Glutamatergic neuron (in vitro differentiated cells): ENCODE measurements at regions not wholly inside any gene's neighbourhood (a gene's known extent, or its start where the extent isn't known, plus 50 kb on each side); places are given as distances from the start of the nearest gene placed in this dataset.

Source experiments
- DNase-seq: peaks from one replicate; pipeline ENCODE4 v3.0.0; 2022
- H3K27ac Mint-ChIP-seq: one replicate; pipeline ENCODE4 v1.8.0; 2020; ENCODE audit warnings: mild to moderate bottlenecking, mixed read lengths, inconsistent platforms; ENCODE audit not compliant: unreplicated experiment
- H3K27me3 Mint-ChIP-seq: one replicate; pipeline ENCODE4 v1.8.0; 2020; ENCODE audit warnings: mild to moderate bottlenecking, moderate library complexity, mixed read lengths, inconsistent platforms; ENCODE audit not compliant: unreplicated experiment
- H3K36me3 Mint-ChIP-seq: one replicate; pipeline ENCODE4 v1.8.0; 2020; ENCODE audit warnings: mild to moderate bottlenecking, mixed read lengths, inconsistent platforms; ENCODE audit not compliant: unreplicated experiment
- H3K4me1 Mint-ChIP-seq: one replicate; pipeline ENCODE4 v1.8.0; 2020; ENCODE audit warnings: mild to moderate bottlenecking, low read depth, mixed read lengths, inconsistent platforms; ENCODE audit not compliant: unreplicated experiment
- H3K4me3 Mint-ChIP-seq: one replicate; pipeline ENCODE4 v1.8.0; 2020; ENCODE audit warnings: mild to moderate bottlenecking, mixed read lengths, inconsistent platforms; ENCODE audit not compliant: unreplicated experiment
- H3K9me3 Mint-ChIP-seq: one replicate; pipeline ENCODE4 v1.8.0; 2020; ENCODE audit warnings: mild to moderate bottlenecking, moderate library complexity, mixed read lengths, inconsistent platforms; ENCODE audit not compliant: unreplicated experiment
- CTCF ChIP-seq: fragments of 200-600 bp; sonication (generic); IDR thresholded peaks from one replicate; pipeline ENCODE4 v1.5.0; 2021; ENCODE audit not compliant: partially characterized antibody, unreplicated experiment

DNA sequence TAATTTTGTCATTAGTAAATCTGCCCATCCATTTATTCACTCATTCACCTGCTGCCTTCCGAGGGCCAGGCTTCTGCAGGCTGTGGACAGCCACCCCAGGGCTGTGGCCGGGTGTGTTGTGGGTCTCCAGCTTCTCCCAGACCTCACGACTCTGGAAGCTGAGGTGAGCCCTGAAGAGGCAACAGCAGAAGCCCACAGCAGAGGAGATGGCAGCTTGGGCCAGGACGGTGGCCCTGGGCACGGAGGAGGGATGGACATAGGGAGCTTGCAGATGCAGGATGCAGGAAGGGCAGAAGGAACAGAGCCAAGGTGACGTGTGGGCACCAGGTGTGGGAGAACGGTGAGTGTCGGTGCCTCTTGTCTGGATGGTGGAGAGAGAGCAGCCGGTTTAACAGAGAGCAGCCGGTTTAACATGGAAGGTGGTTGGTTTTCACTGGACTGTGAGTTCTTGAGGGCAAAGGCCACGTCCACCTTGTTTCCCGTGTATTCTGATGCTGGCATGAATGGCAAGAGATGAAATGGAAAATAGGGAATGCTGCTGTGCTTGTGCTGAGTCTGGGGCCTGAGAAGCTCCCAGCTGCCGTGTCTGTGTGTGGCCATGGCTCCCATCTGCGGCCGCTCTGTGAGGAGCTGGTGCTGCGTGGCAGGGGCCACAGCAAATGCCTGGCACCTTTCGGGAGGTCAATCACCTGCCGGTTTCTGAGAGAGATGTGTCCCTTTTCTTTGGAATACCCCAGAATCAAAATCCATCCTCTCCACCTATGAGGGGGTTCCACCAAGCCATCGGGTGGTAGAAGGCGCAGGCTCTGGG is 669.9 kb downstream of the BRD1 start:
- Mint-ChIP-seq H3K36me3 (peaks cover 19% of the 10 kb centered on the region), H3K27me3 (peaks cover 8% of the 10 kb centered on the region), H3K9me3 (peaks cover 23% of the 10 kb centered on the region), H3K4me3 (no peak overlapping the region), H3K27ac (no peak overlapping the region), H3K4me1 (no peaks in the 10 kb centered on the region)
- no peak for TF ChIP-seq CTCF
- DNase-seq: no peak

DNA sequence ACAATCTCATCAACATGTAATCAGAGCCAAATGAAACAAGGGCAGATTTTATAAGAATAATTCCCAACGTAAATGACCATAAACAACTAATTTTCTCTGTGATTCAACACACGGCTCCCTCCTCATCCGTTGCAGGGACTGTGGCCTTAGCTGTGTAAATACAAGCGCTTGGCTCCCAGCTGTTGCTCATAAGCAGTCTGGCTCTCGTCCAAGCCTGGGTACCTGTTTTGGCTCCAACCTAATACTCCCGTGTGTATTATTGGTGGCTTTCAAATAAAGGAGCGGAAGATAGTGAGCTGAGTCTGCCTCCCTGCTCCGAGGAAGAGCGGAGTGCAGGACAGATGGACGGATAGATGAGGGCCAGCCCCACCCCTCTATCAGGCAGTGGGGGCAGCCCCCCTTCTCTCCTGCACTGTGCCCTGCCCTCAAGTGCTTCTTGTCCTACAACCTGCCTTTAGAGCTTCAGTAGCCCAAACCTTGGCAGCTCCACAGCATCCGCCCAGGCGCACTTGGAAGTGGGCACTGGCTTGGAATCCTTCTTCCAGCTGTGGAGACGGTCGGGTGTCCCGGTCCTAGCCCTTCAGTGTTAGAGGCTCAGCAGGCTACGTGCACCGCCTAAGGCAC is 670.9 kb downstream of the BRD1 start:
- Mint-ChIP-seq H3K4me3 (no peak overlapping the region), H3K27me3 (peaks cover 4% of the 10 kb centered on the region), H3K27ac (no peak overlapping the region), H3K9me3 (peaks cover 18% of the 10 kb centered on the region), H3K4me1 (no peaks in the 10 kb centered on the region), H3K36me3 (peaks cover 14% of the 10 kb centered on the region)
- no peak for TF ChIP-seq CTCF
- DNase-seq: no peak

GRCh38 chr22:49155770-49156580 is 671.7 kb downstream of the BRD1 start:
- Mint-ChIP-seq H3K27ac (no peak overlapping the region), H3K9me3 (peaks cover 20% of the 10 kb centered on the region), H3K36me3 (peaks cover 14% of the 10 kb centered on the region), H3K4me1 (no peaks in the 10 kb centered on the region), H3K4me3 (no peak overlapping the region), H3K27me3 (peaks cover 6% of the 10 kb centered on the region)
- DNase-seq: no peak
- TF ChIP-seq CTCF: no peak

- no peak overlapping the region for H3K4me3 Mint-ChIP-seq
- H3K27me3 Mint-ChIP-seq: peaks cover 6% of the 10 kb centered on the region
- DNase-seq: no peak
These were observed 672.5 kb downstream of the BRD1 start for GRCh38 chr22:49155039-49155769.

More at GRCh38 chr22:49155039-49155769, 672.5 kb downstream of the BRD1 start:
- Mint-ChIP-seq H3K4me1 (no peaks in the 10 kb centered on the region), H3K27ac (no peak overlapping the region), H3K9me3 (peaks cover 20% of the 10 kb centered on the region), H3K36me3 (peaks cover 14% of the 10 kb centered on the region)
- no peak for TF ChIP-seq CTCF
